Panc1 (cell line): ENCODE measurements at regions not wholly inside any gene's neighbourhood (a gene's known extent, or its start where the extent isn't known, plus 50 kb on each side); places are given as distances from the start of the nearest gene placed in this dataset.

ENCODE experiments used
- POLR2AphosphoS5 ChIP-seq: IDR thresholded peaks from 2 replicates; pipeline ENCODE4 v1.6.1; 2012; ENCODE audit warnings: mild to moderate bottlenecking, low read depth, low read length, moderate library complexity
- TCF7L2 ChIP-seq: IDR thresholded peaks from 2 replicates; pipeline ENCODE4 v1.6.1; 2011; ENCODE audit warnings: mild to moderate bottlenecking, low read depth, low read length, inconsistent platforms
- TF ChIP-seq, protein P1 (sequence below): fragments of 450-650 bp; IDR thresholded peaks from 2 replicates; pipeline ENCODE4 v1.5.1; 2017; ENCODE audit warnings: mild to moderate bottlenecking

DNA sequence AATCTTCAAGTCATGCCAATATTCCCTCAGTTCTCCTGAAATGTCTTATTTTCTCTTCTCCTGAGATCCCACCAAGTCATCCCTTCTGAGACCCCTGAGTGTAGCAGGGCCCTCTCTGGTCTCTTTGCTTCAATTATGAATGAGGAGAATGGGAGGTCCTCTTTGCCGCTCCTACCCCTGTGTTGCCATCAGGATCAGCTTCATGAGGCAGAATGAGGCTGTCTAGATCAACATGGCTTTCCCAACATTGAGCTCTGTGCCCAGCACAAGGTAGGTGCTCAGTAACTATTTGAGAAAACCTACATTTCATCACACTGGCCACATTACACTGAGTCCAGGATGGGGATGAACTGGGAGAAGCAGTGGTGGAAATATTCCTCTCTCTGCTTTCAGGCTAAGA lies 107.2 kb downstream of the ZNF280B start:
- TF ChIP-seq, protein P1, sequence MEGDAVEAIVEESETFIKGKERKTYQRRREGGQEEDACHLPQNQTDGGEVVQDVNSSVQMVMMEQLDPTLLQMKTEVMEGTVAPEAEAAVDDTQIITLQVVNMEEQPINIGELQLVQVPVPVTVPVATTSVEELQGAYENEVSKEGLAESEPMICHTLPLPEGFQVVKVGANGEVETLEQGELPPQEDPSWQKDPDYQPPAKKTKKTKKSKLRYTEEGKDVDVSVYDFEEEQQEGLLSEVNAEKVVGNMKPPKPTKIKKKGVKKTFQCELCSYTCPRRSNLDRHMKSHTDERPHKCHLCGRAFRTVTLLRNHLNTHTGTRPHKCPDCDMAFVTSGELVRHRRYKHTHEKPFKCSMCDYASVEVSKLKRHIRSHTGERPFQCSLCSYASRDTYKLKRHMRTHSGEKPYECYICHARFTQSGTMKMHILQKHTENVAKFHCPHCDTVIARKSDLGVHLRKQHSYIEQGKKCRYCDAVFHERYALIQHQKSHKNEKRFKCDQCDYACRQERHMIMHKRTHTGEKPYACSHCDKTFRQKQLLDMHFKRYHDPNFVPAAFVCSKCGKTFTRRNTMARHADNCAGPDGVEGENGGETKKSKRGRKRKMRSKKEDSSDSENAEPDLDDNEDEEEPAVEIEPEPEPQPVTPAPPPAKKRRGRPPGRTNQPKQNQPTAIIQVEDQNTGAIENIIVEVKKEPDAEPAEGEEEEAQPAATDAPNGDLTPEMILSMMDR, result no peak
- TF ChIP-seq POLR2AphosphoS5, result no peak
- no peak for TF ChIP-seq TCF7L2
